ENCODE measurements at regions not wholly inside any gene's neighbourhood (a gene's known extent, or its start where the extent isn't known, plus 50 kb on each side); places are given as distances from the start of the nearest gene placed in this dataset.

GRCh38 chr16:13808102-13808501 is 111.9 kb upstream of the ERCC4 start:
- no peak for DNase-seq (ENCODE audit: low spot score)
- ChIA-PET CTCF (no interaction called here), POLR2A (ENCODE audit: low non-redundant PET) (no interaction called here)
- H3K27ac ChIP-seq, result no peak overlapping the region
- TF ChIP-seq CTCF (conservative IDR thresholded peaks at IDR 0.05; ENCODE audit: low read depth), result no peak

GRCh38 chr16:13809765-13810164 is 110.2 kb upstream of the ERCC4 start:
- no peak for TF ChIP-seq CTCF (conservative IDR thresholded peaks at IDR 0.05; ENCODE audit: low read depth)
- ChIA-PET CTCF (interaction anchor here (0.6 kb wide), 1 partner anchor 372 kb away, joined by 4 read pairs; no protein-coding TSS in a partner anchor), POLR2A (ENCODE audit: low non-redundant PET) (no interaction called here)

DNA sequence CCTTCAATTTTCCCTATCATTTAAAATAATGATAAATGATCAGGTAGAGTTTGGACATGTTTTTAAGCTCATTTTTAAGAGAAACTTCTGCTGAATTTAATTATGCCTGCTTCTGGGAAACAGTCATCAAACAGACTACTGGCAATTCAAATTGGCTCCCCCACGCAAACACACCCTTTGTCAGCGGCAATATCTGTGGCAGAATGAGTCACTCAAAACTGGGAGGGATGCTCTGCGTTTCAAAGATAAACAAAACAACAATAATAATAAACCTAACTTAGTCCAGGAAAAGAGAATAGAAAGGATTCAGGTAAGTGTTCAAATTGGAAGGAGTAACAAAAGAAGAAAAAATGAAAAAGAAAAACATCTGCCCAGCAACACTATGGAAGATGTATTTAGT is 108.1 kb upstream of the ERCC4 start:
- ChIA-PET POLR2A (ENCODE audit: low non-redundant PET) (no interaction called here), CTCF (no interaction called here)
- DNase-seq (ENCODE audit: low spot score), result no peak
- TF ChIP-seq CTCF (conservative IDR thresholded peaks at IDR 0.05; ENCODE audit: low read depth), result no peak
- H3K27ac ChIP-seq, result no peak overlapping the region

More at GRCh38 chr16:13809765-13810164, 110.2 kb upstream of the ERCC4 start:
- no peak overlapping the region for H3K27ac ChIP-seq
- DNase-seq (ENCODE audit: low spot score), result no peak

DNA sequence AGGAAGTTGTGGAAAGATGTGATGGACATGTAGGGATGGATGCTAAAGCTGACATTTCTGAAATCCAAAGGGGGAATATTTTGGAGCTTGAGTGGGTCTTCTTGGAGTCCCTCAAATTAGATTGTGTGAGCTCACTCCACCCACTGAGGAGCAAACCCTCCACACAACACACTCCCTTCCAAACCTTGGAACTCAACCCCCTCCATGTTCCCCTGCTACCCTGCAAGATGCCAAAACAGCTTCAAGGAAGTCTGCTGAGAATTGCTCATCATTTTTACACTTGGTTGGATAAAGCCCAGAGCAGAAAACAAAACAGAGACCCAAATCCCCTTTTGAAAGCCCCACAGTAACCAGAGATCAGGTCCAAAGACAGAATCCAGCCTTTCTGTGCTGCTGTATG is 103.3 kb upstream of the ERCC4 start:
- ChIA-PET POLR2A (ENCODE audit: low non-redundant PET) (no interaction called here), CTCF (no interaction called here)
- DNase-seq (ENCODE audit: low spot score), result no peak
- no peak overlapping the region for H3K27ac ChIP-seq
- no peak for TF ChIP-seq CTCF (conservative IDR thresholded peaks at IDR 0.05; ENCODE audit: low read depth)

GRCh38 chr16:13823501-13823900 is 96.5 kb upstream of the ERCC4 start:
- no peak overlapping the region for H3K27ac ChIP-seq
- no peak for DNase-seq (ENCODE audit: low spot score)
- ChIA-PET CTCF (no interaction called here), POLR2A (ENCODE audit: low non-redundant PET) (no interaction called here)
- no peak for TF ChIP-seq CTCF (conservative IDR thresholded peaks at IDR 0.05; ENCODE audit: low read depth)

GRCh38 chr16:13829697-13830299 is 90.2 kb upstream of the ERCC4 start:
- POLR2A ChIA-PET (ENCODE audit: low non-redundant PET), result interaction anchor here (0.6 kb wide), 1 partner anchor 471 kb away, joined by 3 read pairs; no protein-coding TSS in a partner anchor
- CTCF ChIA-PET, result interaction anchor here (0.6 kb wide), 1 partner anchor 44 kb away, joined by 3 read pairs; no protein-coding TSS in a partner anchor
- TF ChIP-seq CTCF (conservative IDR thresholded peaks at IDR 0.05; ENCODE audit: low read depth), result no peak
- no peak overlapping the region for H3K27ac ChIP-seq
- DNase-seq (ENCODE audit: low spot score), result no peak
